GM19351 (cell line): ENCODE measurements at regions not wholly inside any gene's neighbourhood (a gene's known extent, or its start where the extent isn't known, plus 50 kb on each side); places are given as distances from the start of the nearest gene placed in this dataset.
"Not testable (repeated sequence)": the region's sequence is repeated elsewhere in the genome, so short reads cannot be mapped to it uniquely, and the experiment has no call there.

ENCODE experiments used
- ATAC-seq: cut with Tn5 transposase; IDR thresholded peaks from one replicate; pipeline ENCODE4 v1.9.1; 2021; ENCODE audit warnings: mild to moderate bottlenecking, moderate library complexity; ENCODE audit not compliant: unreplicated experiment

DNA sequence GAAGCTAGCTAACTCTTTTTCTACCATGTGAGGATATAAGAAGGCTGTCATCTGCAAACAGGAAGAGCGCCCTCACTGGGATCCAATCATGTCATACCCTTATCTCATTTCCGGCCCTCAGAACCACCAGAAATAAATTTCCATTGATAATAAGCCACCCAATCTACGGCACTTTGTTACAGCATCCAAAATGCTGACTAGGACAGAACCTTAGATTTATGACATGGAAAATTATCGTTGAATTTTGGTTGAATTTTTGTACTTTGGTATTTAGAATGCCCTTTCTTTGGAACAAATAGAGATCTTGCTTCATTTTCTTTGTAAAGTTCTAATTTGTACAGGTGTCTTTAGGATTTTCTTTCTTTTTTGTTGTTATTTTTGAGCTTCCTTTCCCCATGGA lies 53.3 kb upstream of the CYLC2 start:
- no peak for ATAC-seq

DNA sequence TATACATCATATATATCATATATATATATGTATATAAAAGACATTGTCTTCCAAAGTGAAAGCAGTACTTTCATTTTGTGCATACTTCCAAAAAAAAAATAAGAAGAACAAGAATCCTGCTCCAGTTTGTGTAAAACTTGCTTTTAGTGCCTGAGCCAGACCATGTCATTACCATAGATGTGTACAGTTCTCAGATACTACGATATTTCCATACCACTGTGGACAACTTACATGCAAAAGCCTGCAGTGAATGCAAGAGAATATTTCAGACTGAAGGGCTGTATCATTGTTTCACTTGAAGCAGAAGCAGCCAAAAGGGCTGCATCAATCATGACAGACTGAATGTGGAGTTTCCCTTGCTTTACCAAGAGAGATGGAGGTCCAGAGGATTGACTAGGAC lies 72.6 kb upstream of the CYLC2 start:
- ATAC-seq: no peak

DNA sequence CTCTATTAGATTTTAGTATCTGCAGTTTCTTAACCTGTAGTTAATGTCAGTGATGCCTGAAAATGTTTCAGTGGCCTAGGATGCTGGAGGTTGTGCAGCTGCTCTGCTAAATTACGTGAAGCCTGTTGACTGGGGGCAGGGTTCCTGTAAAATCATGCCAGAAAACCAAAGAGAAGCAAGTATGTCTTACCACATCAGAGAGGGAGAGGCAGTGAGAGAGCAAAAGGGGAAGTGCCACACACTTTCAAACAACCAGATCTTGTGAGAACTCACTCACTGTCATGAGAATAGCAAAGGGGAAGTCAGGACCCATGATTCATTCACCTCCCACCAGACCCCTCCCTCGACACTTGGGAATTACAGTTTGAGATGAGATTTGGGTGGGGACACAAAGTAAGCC lies 83.9 kb upstream of the CYLC2 start:
- ATAC-seq: no peak

DNA sequence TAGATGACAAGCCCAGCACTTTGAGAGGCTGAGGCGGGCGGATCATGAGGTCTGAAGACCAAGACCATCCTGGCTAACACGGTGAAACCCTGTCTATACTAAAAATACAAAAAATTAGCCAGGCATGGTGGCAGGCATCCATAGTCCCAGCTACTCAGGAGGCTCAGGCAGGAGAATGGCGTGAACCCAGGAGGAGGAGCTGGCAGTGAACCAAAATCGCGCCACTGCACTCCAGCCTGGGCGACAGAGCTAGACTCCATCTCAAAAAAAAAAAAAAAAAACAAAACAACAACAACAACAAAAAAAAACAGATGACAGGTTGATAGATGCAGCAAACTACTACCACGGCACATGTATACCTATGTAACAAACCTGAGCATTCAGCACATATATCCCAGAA lies 89.3 kb upstream of the CYLC2 start:
- not testable (repeated sequence) for ATAC-seq

DNA sequence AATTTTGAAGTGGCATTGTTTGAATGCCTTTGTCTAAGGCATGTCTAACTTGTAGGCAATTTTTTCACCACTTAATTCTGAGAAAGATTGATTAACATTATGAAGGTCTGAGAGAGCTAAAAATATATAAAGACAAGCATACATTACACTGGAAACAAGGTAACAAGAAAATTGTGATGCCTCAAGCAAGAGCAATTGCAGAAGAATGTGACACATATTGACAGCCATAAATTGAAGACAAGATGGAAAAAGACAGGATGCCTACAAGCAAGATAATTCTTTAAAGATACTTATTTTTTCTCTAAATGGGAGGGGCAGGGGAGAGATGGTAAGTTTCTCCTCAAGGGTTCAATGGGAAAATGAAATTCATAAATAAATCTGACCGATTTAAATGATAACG lies 103.1 kb upstream of the CYLC2 start:
- no peak for ATAC-seq

DNA sequence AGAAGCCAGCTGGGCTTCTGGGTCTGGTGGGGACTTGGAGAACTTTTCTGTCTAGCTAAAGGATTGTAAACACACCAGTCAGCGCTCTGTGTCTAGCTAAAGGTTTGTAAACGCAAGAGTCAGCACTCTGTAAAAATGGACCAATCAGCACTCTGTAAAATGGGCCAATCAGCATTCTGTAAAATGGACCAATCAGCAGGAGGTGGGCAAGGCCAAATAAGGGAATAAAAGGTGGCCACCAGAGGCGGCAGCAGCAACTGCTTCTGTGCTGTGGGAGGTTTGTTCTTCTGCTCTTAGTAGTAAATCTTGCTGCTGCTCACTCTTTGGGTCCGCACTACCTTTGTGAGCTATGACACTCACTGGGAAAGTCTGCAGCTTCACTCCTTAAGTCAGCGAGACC lies 106.4 kb upstream of the CYLC2 start:
- not testable (repeated sequence) for ATAC-seq

DNA sequence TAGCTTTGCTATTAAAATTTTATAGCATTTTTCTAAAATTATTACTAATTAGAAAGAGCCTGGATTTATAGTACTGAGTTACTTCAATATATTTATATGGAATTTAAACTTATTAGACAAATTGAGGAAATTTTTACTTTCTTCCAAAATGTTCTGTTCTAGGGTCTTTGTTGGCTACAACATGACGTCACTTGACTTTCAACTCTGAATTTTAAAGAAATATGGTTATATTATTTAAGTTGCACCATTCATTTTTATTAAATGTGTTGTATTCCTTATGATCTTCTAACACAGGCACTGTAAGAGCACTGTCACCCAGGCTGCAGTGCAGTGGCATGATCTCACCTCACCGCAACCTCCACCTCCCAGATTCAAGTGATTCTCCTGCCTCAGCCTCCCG lies 119.4 kb upstream of the CYLC2 start:
- ATAC-seq: no peak

DNA sequence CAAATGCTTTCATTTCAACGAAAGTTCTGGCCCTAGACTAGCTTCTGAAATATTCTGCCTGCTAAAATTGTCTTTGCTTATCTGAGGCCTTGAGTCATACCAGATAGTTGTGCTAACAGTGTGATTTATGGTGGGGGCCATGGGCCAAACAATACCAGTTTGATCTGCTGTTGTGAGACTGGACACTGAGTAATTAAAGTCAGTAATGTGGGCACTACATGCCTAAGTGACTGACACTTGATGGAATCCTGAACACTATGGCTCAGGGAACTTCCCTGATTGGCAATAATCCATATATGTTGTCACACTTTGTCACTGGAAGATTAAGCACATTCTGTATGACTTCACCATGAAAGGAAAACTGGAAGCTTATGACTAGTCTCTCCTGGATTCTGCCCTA lies 127.6 kb upstream of the CYLC2 start:
- ATAC-seq: no peak

DNA sequence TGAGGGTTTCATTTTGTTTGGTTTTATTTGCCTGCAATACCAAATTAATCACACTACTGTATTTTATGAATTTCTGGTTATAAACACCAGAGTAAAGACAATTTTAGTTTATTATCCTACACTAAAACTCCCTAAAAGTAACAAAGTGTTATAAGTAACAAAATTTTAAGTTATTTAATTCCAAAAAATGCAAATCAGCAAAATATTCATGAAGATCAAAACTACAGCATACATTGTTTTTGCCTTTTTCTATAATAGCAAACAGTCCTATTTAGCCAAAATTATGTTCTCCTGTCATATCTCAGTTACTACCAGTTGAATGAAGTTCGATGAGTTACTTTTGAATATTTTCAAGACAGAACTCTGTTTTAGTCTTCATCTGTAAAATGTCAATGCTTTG lies 132.7 kb upstream of the CYLC2 start:
- no peak for ATAC-seq

DNA sequence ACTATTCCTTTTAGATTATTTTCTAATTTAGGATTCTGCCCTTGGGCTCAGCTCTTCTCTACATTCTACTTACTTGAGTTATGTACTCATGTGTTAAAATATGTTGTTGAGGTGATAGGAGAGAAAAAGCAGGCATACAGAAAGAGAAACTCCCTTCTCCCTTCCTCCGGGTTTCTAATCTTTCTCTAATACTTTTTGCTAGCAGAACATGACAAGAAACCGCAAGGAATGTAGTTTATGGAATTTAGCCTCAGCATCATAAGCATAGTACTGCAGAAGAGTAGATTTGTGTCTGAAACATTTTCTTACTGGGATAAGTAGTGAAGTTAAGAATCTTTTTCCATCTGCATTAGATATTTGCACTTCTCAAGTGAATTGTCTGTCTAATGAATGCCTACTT lies 139.5 kb upstream of the CYLC2 start:
- ATAC-seq: no peak

DNA sequence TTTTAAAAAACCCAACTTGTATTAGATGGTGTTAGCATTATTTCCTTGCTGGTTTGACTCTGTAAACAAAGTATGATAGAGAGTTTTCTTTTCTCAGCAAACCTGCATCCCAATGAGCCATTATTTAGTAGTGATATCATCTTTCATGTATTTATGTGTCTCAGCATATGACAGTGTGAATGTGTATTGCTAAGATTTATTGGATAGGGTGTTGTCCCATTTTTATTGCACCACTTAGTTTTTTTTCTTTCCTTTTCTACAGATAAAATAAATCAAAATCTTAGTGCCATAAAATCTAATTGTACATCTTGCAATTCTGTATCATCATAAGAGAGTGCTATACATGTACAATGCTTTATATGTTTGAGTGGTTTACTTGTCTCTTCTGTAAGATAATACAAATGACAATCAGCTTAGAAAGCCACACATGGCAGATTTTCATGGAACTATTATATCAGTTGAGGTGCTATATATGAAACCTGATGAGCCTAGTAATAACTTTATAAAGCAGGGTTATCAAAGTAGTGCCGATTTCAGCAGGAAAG lies 149.2 kb upstream of the CYLC2 start:
- ATAC-seq: no peak

DNA sequence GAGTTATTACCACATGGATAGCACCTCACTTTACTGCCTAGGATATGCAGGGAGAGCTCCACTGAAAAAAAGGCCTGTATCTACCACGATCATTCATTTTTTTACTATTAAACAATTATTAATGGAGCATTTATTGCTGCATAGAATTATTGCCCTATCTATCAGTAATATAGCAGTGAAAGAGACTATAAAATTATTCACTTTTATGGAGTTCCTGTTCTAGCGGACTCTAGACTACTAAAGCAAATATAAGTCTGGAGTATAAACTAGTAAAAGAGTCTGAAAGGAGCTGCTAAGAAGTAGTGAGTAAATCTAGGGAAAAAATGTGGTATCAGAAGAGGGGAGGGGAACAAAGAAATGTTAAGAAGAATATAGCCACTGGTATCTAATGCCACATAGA lies 150.4 kb upstream of the CYLC2 start:
- no peak for ATAC-seq

DNA sequence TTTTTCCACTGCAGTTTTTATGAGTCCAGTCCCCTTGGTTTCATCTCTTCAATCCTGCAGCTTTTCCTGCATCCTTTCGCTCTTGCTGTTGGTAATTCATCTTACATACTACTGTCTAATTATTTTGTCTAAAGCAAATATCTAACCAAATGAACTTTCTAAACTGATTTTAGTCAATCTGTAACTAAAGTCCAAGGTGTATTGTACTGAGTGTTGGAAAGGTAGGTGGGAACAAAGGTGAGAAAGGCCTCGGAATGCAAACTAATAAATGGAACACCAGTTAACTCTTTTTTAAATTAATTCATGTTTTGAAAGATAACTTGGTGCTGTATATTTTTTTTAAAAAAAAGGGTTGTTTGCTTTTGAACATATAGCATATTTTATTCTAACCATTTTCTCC lies 152.7 kb upstream of the CYLC2 start:
- no peak for ATAC-seq

DNA sequence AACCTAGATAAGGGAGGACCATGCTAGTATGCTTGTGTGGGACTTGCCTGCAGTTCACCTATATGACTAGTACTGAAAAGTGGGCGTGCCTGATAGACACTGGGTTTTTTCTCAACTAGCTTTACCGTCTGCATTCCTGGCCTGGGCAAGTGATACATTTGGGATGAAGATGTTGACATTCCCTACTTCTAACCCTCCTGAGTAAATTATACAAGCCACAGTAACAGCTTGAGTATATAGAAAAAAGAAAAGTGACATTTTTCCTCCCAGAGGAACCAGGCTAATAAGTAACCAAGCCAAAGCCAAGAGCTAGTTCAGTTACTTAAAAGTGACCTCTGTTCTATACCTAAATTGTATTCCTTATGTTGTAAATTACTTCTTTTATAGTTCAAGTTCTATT lies 153.8 kb upstream of the CYLC2 start:
- no peak for ATAC-seq

DNA sequence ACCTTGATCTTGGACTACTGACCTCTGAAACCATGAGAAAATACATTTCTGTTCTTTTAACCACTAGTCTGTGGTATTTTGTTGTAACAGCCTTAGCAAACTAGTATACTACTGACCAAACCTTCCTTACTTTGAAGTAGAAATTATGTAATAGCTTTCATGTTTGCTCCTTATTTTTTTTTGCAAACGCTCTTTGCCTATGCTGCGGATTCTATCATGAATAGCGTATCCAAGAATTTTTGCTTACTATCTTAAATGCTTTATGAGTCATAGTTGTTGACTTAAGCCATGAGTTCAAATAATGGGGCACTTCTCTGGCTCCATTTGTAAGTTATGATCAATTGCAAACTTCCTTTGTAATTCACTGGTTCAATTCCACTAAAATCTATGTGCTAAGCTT lies 154.8 kb upstream of the CYLC2 start:
- ATAC-seq: no peak

DNA sequence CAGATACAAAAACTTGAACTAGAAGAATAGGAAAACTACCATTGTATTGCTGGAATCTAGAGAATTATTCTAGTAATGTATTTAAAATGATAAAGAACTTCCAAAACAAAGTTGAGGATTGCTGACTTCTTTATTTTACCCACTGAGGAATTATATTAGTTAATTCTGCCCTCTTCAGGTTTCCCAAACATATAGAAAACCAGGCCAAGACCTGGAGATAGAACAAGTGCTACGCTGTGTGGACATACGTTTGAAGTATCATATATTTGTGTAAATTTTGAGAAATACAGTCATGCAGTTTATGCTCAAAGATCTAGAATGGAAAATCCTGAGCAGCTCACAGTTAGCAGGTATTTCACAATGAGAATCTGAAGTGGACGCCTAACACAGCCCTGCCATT lies 162.3 kb upstream of the CYLC2 start:
- no peak for ATAC-seq

DNA sequence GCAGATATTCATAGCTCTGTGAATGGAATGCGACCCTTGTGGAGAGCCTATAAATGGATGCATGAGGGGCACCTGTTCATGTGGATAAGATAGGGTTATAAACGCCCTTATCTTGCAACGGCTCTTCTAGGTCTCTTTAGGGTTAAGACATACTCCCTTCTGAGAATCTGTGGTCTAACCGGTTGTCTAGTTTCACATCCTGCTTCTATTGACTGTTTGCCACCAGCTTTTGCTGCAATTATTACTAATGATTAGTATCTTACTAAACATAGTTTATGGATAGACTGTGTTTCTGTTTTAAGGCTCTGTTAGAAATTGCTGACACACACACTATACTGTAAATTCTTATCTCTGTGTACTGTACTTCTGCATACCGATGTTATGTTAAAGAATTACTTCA lies 198.9 kb upstream of the CYLC2 start:
- no peak for ATAC-seq

DNA sequence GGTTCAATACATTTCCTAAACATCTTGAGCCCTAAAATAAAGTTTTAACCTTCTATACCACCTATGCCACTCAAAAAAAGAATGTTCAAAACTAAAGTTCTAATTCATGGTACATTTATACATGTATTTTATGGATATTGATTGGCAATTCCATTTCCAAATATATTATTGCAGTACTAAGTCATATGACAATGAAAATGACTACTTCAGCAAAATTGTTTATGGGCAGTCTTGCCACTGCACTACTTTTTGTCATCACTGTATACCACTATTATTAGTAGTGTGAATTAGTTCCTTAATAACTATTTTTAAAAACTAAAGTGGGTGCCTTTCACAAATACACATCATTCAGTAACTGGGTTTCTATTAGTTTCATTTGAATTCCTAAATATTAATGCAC lies 199.6 kb upstream of the CYLC2 start:
- ATAC-seq: no peak

DNA sequence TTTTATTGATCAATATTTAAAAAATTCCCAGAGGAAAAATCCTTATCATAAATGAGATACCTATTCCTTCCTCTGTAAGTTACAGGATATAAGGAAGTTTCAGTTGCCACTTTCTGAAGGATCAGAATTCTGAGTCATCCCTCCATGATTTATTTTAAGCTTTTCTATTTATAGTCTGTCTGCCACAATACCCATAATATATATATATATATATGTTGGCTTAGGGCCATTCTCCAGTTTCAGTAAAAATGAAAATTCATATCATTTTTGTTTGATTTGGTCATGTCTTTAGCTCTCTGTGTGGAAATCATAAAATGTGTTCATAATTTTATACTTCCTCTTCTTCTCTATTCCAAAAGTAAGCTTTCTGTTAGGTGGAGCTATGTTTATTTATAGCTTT lies 215.8 kb upstream of the CYLC2 start:
- ATAC-seq: no peak

DNA sequence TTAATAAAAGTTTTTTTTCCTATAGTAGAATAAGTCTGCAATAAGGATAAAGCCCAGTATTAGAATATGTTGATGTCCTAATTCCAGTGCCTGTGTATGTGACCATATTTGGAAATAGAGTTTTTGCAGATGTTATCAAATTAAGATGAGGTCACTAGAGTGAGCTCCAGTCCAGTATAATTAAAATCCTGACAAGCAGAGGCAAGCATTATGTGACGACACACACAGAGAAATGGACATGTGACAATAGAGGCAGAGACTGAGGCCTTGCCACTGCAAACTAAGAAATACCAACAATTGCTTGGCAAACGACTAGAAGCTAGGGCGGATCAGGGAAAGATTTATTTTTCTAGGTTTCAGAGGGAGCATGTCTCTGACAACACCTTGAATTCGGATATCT lies 216.4 kb upstream of the CYLC2 start:
- no peak for ATAC-seq

DNA sequence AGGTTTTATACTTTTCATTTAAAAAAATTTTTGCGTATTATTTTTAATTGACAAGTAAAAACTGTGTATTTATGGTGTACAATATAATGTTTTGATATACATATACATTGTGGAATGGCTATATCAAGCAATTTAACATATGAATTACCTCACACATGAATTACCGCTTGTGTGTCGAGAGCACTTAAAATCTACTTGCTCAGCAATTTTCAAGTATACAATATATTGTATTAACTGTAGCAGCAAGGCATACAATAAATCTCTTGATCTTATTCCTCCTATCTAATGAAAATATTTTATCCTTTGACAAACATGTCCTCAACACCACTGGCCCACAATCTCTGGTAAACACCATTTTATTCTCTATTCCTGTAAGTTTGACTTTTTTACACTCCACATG lies 224.4 kb upstream of the CYLC2 start:
- no peak for ATAC-seq

DNA sequence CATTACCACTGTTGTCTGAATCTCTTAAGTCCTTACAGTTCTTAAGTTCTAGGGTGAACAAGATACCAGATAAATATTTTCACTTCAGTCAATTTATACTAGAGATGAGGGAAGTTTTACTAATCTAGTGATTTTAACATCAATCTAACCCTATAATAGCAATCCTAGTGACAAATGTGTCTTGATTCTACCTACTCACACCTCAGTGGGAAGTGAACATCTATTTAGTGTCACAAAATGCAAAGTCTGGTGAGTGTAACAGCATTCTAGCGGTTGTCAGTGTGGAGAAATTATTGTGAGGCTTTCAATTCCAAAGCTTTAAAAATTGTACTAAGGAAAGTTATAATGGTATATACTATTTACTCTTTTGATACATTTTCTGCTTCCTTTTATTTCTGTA lies 225.8 kb upstream of the CYLC2 start:
- no peak for ATAC-seq

DNA sequence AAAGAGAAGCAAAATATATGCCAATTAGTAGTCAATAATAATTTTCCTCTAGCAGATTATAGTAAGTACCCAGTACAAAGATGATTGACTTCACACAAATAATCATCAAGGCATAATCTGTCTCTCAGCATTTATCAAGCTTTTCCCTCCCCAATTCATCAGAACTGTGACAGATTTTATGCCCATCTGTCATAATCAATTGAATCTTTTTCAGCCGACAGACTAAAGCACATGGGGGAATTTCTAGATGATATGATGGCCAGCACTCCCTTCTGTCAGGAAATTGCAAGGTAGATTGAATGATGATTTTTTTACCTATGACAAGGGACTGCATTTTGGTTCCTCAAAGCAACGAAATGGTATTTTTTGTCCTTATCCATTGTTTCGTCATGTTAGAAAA lies 227.1 kb upstream of the CYLC2 start:
- no peak for ATAC-seq

DNA sequence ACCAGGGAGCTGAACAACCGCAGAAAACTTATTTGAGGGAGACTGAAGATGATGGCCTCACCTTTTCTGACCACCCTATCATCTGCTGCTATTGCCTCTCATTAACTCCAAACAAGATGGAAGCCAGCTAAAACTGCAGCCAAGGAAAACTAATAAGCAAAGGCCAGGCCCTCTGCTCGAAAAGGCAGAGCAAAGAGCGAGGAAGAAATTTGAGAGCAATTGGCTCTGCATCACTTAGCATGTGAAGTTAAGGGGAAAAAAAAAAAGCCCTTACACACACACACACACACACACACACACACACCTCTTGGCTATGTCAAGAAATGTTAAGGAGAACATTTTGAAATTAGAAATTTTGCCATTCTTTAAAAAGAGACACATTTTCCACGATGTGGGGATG lies 228.1 kb upstream of the CYLC2 start:
- no peak for ATAC-seq
